ENCODE measurements at regions not wholly inside any gene's neighbourhood (a gene's known extent, or its start where the extent isn't known, plus 50 kb on each side); places are given as distances from the start of the nearest gene placed in this dataset.

DNA sequence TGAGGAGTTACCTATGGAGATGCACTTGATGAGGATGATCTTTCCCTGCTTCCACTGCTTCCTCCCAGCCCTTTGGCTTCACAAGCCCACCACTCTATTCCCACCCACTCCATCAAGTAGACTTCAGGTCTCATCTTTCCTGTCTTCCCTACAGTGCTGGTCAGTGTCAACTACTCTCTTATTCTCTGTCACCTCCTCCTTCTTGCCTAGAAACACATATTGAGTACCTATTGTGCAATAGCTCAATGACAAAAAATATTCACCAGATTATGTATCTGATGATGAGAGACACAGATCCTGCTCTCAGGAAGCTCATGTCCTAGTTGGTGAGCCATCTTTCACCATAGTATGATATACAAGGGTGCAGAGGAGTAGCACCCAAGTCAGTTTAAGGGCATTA, 82.2 kb upstream of the NFASC start:
- RAD21 ChIA-PET (ENCODE audit: low non-redundant PET in 1 of 2, low total read pairs in 2 of 2, uncharacterized antibody in 2 of 2, unreplicated experiment in 2 of 2): no interaction called here
- TF ChIP-seq TCF7L2 (IDR thresholded peaks at IDR 0.05; ENCODE audit: borderline replicate concordance, extremely low read depth, insufficient read depth, insufficient read length): no peak
- TF ChIP-seq ELF1 (IDR thresholded peaks at IDR 0.05; ENCODE audit: borderline replicate concordance, low read depth): no peak
- TF ChIP-seq POLR2A (IDR thresholded peaks at IDR 0.05; ENCODE audit: borderline replicate concordance, extremely low read depth, insufficient read depth, insufficient read length): no peak
- TF ChIP-seq, protein P1, sequence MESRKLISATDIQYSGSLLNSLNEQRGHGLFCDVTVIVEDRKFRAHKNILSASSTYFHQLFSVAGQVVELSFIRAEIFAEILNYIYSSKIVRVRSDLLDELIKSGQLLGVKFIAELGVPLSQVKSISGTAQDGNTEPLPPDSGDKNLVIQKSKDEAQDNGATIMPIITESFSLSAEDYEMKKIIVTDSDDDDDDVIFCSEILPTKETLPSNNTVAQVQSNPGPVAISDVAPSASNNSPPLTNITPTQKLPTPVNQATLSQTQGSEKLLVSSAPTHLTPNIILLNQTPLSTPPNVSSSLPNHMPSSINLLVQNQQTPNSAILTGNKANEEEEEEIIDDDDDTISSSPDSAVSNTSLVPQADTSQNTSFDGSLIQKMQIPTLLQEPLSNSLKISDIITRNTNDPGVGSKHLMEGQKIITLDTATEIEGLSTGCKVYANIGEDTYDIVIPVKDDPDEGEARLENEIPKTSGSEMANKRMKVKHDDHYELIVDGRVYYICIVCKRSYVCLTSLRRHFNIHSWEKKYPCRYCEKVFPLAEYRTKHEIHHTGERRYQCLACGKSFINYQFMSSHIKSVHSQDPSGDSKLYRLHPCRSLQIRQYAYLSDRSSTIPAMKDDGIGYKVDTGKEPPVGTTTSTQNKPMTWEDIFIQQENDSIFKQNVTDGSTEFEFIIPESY (IDR thresholded peaks at IDR 0.05; ENCODE audit: extremely low read depth, insufficient replicate concordance, low read length): no peak
- TF ChIP-seq, protein P2, sequence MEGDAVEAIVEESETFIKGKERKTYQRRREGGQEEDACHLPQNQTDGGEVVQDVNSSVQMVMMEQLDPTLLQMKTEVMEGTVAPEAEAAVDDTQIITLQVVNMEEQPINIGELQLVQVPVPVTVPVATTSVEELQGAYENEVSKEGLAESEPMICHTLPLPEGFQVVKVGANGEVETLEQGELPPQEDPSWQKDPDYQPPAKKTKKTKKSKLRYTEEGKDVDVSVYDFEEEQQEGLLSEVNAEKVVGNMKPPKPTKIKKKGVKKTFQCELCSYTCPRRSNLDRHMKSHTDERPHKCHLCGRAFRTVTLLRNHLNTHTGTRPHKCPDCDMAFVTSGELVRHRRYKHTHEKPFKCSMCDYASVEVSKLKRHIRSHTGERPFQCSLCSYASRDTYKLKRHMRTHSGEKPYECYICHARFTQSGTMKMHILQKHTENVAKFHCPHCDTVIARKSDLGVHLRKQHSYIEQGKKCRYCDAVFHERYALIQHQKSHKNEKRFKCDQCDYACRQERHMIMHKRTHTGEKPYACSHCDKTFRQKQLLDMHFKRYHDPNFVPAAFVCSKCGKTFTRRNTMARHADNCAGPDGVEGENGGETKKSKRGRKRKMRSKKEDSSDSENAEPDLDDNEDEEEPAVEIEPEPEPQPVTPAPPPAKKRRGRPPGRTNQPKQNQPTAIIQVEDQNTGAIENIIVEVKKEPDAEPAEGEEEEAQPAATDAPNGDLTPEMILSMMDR (IDR thresholded peaks at IDR 0.05 in 2 of 3, conservative IDR thresholded peaks at IDR 0.05 in 1 of 3; ENCODE audit: borderline replicate concordance in 1 of 3, insufficient read depth in 1 of 3, low read depth in 2 of 3, low read length in 2 of 3): no peak
- TF ChIP-seq POLR2AphosphoS5 (IDR thresholded peaks at IDR 0.05; ENCODE audit: low read depth, low read length): no peak
- no peak for TF ChIP-seq SP1 (IDR thresholded peaks at IDR 0.05; ENCODE audit: low read depth)
- TF ChIP-seq ZFX (IDR thresholded peaks at IDR 0.05): no peak
- TF ChIP-seq, protein P3, sequence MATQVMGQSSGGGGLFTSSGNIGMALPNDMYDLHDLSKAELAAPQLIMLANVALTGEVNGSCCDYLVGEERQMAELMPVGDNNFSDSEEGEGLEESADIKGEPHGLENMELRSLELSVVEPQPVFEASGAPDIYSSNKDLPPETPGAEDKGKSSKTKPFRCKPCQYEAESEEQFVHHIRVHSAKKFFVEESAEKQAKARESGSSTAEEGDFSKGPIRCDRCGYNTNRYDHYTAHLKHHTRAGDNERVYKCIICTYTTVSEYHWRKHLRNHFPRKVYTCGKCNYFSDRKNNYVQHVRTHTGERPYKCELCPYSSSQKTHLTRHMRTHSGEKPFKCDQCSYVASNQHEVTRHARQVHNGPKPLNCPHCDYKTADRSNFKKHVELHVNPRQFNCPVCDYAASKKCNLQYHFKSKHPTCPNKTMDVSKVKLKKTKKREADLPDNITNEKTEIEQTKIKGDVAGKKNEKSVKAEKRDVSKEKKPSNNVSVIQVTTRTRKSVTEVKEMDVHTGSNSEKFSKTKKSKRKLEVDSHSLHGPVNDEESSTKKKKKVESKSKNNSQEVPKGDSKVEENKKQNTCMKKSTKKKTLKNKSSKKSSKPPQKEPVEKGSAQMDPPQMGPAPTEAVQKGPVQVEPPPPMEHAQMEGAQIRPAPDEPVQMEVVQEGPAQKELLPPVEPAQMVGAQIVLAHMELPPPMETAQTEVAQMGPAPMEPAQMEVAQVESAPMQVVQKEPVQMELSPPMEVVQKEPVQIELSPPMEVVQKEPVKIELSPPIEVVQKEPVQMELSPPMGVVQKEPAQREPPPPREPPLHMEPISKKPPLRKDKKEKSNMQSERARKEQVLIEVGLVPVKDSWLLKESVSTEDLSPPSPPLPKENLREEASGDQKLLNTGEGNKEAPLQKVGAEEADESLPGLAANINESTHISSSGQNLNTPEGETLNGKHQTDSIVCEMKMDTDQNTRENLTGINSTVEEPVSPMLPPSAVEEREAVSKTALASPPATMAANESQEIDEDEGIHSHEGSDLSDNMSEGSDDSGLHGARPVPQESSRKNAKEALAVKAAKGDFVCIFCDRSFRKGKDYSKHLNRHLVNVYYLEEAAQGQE (IDR thresholded peaks at IDR 0.05; ENCODE audit: low read depth): no peak

More for the DNA sequence above, 82.2 kb upstream of the NFASC start:
- no peak overlapping the region for H3K4me3 ChIP-seq (replicated peaks in 1 of 2; ENCODE audit: low read depth in 1 of 2, low read length in 2 of 2)
- intact Hi-C loops (cut with micrococcal nuclease): no loop called here
- 0 out of 4 replicates have a peak, but pooled peaks cover 0 to 5% of the 10 kb centered on the region in 2 experiments for H3K4me1 ChIP-seq (ENCODE audit: control insufficient read depth in 1 of 2, insufficient read depth in 2 of 2, low read length in 2 of 2)
- no peak for DNase-seq (ENCODE audit: low read depth, low spot score)
- H3K27ac ChIP-seq (ENCODE audit: low read depth, low read length): no peak overlapping the region
- no peaks in the 10 kb centered on the region for H3K9me2 ChIP-seq (ENCODE audit: insufficient read depth)
- no peaks in the 10 kb centered on the region for H4K20me1 ChIP-seq (ENCODE audit: insufficient read depth)
- no peak overlapping the region for H3K4me2 ChIP-seq (ENCODE audit: low read length)
- H3K79me2 ChIP-seq (ENCODE audit: insufficient read depth, low read length): no peaks in the 10 kb centered on the region
- ChIA-PET CTCF (interaction anchor here (1.3 kb wide), 1 partner anchor 17 kb away, joined by 5 read pairs; no protein-coding TSS in a partner anchor), POLR2A (no interaction called here)
- no peaks in the 10 kb centered on the region for H3K36me3 ChIP-seq (ENCODE audit: control insufficient read depth in 1 of 2, insufficient read depth in 2 of 2, low read length in 2 of 2)
- no TSS peak for BruUV-seq (replicated peaks)
- H2AFZ ChIP-seq (ENCODE audit: low read depth, low read length, poor library complexity, severe bottlenecking): no peak overlapping the region
- no peak overlapping the region for H3K9ac ChIP-seq (ENCODE audit: low read length)
- no peaks in the 10 kb centered on the region for H3K9me3 ChIP-seq (ENCODE audit: control insufficient read depth in 1 of 2, insufficient read depth in 1 of 2, low read depth in 1 of 2, low read length in 2 of 2)
- peaks cover 26% of the 10 kb centered on the region; the same call in 1 of the 2 replicates for H3K27me3 ChIP-seq (ENCODE audit: insufficient read depth, low read length)
- ATAC-seq: no peak
